ENCODE measurements at regions not wholly inside any gene's neighbourhood (a gene's known extent, or its start where the extent isn't known, plus 50 kb on each side); places are given as distances from the start of the nearest gene placed in this dataset.

- TF ChIP-seq ZBTB34 (CRISPR knock-in tag; IDR thresholded peaks at IDR 0.05), result no peak
- TF ChIP-seq ZNF768 (CRISPR knock-in tag; IDR thresholded peaks at IDR 0.05), result no peak
- no peak for TF ChIP-seq PHF20 (CRISPR knock-in tag; IDR thresholded peaks at IDR 0.05)
- TF ChIP-seq POLR2A (IDR thresholded peaks at IDR 0.05; ENCODE audit: insufficient read depth in 1 of 2, low read depth in 2 of 2, low read length in 2 of 2), result no peak
- no peak for TF ChIP-seq HOXA7 (CRISPR knock-in tag; IDR thresholded peaks at IDR 0.05)
- no peak for TF ChIP-seq CHD2 (IDR thresholded peaks at IDR 0.05; ENCODE audit: low read depth, low read length)
- TF ChIP-seq CCAR2 (optimal IDR thresholded peaks at IDR 0.05; ENCODE audit: low read depth, low read length), result no peak
Measured at GRCh38 chr6:164396071-164397047, 913.0 kb downstream of the C6orf118 start.

Data from HepG2 (cell line).